ENCODE measurements at regions not wholly inside any gene's neighbourhood (a gene's known extent, or its start where the extent isn't known, plus 50 kb on each side); places are given as distances from the start of the nearest gene placed in this dataset.

- DNase-seq = no peak
These were observed 152.3 kb downstream of the PAX3 start for GRCh38 chr2:222146488-222146887.

GRCh38 chr2:222142027-222142426 lies 156.8 kb downstream of the PAX3 start:
- no peak for DNase-seq

DNA sequence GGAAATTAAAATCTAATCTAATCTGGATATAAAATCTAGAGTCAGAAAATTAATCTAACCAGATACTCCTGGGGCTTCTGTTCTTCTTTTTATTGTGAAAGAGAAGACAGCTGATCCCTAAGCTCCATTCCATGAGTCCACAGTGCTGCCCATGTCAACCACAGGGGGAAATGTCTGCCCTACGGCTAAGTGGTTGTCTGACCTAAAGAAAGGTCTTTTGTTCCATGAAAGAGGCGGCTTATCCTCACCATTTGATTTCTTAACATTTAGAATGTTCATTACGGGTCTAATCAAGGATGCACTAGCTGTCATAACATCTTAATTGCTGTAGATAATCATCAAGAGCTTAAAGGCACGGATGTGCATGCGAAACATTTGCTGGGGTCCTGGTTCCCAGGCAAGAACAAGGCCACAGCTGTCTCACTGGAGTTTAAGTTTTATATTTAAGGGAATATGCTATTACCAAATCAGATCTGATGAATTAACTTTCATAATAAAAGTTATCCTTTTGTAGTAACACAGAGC lies 162.6 kb downstream of the PAX3 start:
- no peak for DNase-seq

- no peak for DNase-seq
These were observed 164.1 kb downstream of the PAX3 start for GRCh38 chr2:222134654-222135053.

GRCh38 chr2:222133897-222134296 lies 164.9 kb downstream of the PAX3 start:
- DNase-seq = no peak

- no peak for DNase-seq
These were observed 167.9 kb downstream of the PAX3 start for GRCh38 chr2:222130855-222131254.

GRCh38 chr2:222127660-222128059 lies 171.1 kb downstream of the PAX3 start:
- no peak for DNase-seq

- DNase-seq = no peak
These were observed 177.9 kb downstream of the PAX3 start for GRCh38 chr2:222120933-222121332.

GRCh38 chr2:222115296-222115695 lies 183.5 kb downstream of the PAX3 start:
- DNase-seq = no peak

GRCh38 chr2:222108957-222109585 lies 189.7 kb downstream of the PAX3 start:
- DNase-seq = no peak

DNA sequence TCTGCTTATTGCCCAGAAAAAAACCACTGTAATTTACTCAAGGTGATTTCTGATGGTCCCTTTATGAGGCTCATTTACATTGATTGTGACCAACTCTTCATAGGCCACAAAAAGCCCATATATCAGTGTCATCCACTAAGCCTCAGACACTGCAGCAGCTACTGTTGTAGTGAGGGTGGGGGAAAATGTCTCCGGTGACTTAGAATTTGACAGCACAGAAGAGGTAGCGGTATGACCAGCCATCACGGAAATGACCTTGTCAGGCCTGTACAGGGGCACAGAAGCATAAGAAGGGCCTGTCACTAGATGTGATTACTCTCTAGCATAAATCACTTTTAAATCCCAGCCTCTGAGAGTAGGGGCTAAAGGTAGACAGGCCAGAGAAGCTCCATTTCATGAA lies 190.3 kb downstream of the PAX3 start:
- no peak for DNase-seq

DNA sequence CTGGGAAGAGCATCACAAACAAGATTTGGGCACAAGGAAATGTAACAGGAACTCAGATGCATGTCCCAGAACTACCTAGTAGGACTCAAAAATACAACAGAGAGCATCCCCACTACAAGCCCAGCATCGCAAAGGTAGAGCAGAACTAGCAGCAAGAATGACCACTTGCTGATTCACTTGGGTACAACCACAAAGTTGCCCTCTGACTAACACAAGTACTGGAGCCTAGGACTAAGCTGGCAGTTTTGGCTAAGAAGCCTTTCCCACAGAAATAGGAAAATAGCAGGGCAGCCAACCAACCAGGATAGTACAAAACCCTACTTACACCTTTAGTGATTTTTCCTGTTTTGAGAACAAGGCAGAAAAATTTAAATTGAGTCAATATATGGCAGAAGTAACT lies 193.8 kb downstream of the PAX3 start:
- no peak for DNase-seq

DNA sequence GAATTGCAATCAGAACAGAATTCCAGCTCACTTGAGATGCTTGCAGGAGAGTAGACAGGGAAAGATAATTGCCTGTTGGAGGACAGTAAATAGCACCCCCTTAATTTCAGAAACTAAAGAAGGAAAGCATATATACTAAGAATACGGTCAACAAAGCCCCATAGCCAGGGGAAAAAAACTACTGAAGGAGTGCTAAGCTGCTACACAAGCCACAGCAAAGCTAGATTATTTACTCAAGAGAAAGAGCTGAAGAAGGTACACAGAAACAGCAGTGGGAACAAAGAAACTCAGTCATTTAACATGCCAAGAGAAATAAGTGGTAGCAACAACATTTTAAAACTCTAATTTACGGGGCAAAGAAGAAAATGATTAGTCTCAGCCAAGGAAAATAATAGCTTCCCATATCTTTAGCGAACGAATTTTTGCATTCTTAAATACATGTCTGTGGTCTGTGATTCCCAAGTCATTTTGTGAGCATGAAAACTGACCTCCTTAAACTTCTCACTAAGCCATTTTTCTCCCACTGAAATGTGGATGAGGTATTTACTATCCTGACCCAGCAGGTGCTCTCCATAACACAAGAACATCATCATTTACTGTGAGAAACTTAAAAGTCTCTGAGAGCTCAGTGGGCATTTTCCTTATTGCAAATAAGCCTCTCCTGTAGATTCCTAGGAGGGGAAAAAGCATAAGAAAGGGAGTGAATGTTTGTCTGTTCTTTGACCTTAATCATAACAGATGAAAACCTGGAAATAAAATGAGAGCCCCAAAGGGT lies 196.0 kb downstream of the PAX3 start:
- no peak for DNase-seq

DNA sequence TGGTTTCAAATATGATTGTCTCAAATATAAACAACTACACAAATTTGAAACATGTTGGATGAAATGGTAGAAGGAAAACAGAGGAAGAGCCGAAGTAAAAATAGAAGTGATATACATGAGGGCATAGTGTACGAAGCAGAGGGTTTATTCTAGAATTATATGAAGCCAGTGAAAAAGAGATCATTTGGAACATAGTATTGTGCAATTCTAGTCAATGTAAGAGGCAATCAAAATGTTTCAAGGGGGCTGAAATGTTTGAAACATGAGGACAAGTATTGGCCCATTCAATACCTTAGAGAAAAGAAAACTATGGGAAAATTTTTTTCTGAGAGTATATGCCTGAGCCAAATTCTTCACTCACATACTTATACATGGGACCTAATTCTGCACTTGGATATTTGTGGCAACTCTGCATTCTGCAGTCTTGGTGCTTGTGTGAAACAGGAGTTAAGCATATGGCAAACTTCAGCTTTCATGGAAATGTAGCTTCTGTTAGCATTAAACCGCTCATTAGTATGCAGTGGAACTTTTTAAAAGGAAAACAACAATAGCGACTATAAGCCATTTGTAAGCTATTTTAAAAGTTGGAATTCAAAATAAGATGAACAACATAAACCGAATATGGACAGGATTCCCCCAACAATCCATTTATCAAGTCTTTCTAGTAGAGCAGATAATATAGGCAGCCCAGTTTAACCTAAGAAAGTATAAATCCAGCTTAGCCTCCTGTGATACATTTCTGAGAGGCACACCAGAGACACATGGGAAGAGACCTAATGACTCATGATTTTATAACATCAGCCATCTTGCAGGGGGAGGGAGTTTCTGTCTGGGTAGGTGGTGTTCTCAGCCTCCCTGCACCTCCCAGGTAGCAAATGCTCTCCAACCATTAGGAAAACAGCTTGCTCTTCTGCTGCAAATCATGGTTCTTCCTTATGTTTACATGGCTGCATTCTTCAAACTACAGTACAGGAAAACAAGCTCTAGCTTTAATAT lies 197.8 kb downstream of the PAX3 start:
- no peak for DNase-seq

GRCh38 chr2:222088561-222088960 lies 210.2 kb downstream of the PAX3 start:
- DNase-seq = no peak

DNA sequence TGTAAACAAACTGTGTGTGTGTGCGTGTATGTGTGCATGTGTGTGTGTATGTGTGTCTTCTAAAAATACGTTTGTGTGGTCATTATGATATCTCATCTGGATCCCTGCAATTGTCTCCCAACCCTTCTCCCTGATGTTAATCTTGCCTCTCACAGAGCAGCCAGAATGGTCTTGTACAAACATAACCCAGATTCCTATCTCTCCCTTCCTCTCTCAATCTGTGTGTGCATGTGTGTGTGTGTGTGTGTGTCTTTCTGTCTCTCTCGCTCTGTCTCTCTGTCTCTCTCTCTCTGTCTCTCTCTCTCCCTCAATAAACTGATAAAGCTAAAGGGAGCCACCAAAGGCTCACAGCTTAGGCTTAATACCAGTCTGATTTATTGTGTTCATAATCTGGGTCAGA lies 210.8 kb downstream of the PAX3 start:
- no peak for DNase-seq

DNA sequence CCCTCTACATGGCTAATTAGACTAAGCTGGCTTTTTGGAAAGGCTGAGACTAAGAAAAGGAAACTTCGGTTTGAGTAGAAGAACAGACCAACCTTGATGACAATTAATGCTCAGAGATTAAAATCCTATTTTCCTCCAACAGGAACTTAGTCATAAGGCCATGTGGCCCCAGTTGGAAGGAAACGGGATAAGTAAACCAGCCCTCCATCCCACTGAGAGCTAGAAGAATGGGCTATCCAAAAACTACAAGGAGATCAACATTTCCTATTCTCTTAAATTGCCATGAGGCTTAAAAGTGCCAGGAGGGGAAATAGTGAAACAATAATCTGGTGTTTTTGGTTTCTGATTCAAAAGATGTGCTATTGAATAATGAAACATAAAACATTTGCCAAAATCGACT lies 216.6 kb downstream of the PAX3 start:
- DNase-seq = no peak

- DNase-seq = no peak
These were observed 218.7 kb downstream of the PAX3 start for GRCh38 chr2:222080141-222080540.

DNA sequence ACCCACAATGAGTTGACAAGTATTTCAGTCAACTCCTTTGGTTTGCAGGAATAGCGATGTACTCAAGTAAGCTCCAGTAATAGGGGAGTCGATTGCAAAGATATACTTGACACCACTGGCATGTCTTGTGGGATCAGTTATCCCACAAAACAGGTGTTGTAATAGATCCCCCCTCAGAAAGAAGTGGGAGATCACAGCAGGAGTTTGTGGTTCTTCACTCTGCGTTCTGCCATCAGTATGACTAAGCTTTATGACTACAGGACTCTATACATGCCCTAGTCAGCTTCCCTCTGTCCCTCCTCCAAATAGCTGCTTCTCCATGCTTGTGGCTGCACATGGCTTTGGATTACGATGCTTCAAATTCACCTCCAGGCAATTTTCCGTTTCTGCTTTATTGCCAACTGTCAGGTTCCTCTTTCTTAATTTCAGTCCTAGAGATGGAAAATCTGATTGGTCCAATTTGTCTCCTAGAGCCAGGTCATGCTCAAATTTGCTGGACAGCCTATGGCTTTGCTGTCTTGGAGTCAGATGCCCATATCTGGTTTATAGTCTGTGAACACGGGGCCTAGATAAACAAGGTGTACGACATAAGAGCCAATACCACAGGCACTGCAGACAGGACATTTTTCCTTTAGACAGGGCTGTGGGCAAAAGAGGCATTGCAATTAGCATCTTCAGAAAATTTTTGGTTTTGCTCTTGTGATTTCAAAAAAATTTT lies 221.7 kb downstream of the PAX3 start:
- no peak for DNase-seq

DNA sequence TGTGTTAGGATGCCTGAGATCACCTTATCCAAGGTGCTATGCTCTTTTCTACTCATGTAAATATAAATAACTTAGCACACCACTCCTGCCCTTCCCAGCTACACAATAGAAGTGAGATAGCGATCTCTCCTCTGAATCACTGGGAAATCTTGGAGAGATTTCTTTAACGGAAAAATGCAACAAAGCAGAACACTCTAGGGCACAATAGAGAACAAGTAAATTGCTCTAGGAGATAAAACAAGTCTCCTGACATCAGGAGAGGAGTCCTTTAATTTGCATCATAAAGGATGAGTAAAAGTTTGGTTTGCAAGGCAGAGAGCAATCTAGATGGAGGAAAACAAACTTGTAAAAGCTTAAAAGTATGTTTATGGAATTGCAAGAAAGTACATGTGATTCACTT lies 224.1 kb downstream of the PAX3 start:
- no peak for DNase-seq

GRCh38 chr2:222071911-222072310 lies 226.9 kb downstream of the PAX3 start:
- DNase-seq = no peak

DNA sequence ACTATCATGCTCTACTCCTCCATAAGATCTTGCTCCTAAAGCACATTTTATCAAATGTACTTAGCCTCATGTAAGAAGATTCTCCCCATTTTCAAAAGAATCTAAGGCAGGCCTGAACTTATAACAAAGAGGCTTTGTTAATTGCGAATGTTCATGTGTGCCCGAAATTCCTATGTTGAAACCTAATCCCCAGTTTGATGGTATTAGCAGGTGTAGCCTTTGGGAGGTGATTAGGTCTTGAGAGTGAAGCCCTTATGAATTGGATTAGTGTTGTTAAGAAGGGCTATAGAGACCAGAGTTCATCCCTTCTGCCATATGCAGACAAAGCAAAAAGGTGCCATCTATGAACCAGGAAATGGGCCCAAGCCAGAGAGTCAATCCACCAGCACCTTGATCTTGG lies 234.5 kb downstream of the PAX3 start:
- DNase-seq = no peak
